Panc1 (cell line): ENCODE measurements at regions not wholly inside any gene's neighbourhood (a gene's known extent, or its start where the extent isn't known, plus 50 kb on each side); places are given as distances from the start of the nearest gene placed in this dataset.

ENCODE experiments used
- ATAC-seq: fragments of 200-7000 bp; cut with Tn5 transposase; 2 replicates; pipeline ENCODE4 v1.9.1; 2020; ENCODE audit warnings: mild to moderate bottlenecking, moderate library complexity
- BruUV-seq: library from RNA; stranded (reverse); fragments of 400-500 nt; replicated peaks from 2 replicates; lab custom pipeline; 2021; lab: Mats Ljungman, UMichigan
- CTCF ChIA-PET: fragments of 300-600 bp; sonication (Branson Sonifier 250); formaldehyde crosslinking; loops from one replicate; lab custom pipeline; 2022; ENCODE audit warnings: antibody characterized with exemption; lab: Charles Lee
- POLR2A ChIA-PET: fragments of 300-600 bp; sonication (Branson Sonifier 250); formaldehyde crosslinking; loops from one replicate; lab custom pipeline; 2022; ENCODE audit warnings: antibody characterized with exemption; lab: Charles Lee
- DNase-seq: peaks from one replicate; pipeline ENCODE4 v3.0.0-alpha.2; 2010; ENCODE audit warnings: low read depth, low spot score
- H3K27ac ChIP-seq: 2 replicates; pipeline ENCODE4 v1.5.1; 2011; ENCODE audit warnings: mild to moderate bottlenecking, low read length, inconsistent platforms
- H3K27me3 ChIP-seq: fragments of 200-500 bp; sonication (Bioruptor generic); 2 replicates; pipeline ENCODE4 v1.6.0; 2014; ENCODE audit warnings: low read length, inconsistent platforms; ENCODE audit not compliant: control insufficient read depth, insufficient read depth
- H3K36me3 ChIP-seq: fragments of 200-500 bp; sonication (Bioruptor generic); 2 replicates; pipeline ENCODE4 v1.5.1; 2014; ENCODE audit warnings: inconsistent platforms, mild to moderate bottlenecking, low read length, moderate library complexity; ENCODE audit not compliant: control insufficient read depth, insufficient read depth
- H3K4me1 ChIP-seq: 2 replicates; pipeline ENCODE4 v1.5.1; 2011; ENCODE audit warnings: inconsistent platforms, mild to moderate bottlenecking, low read length, moderate library complexity; ENCODE audit not compliant: control insufficient read depth, insufficient read depth
- H3K4me3 ChIP-seq, 2 experiments: 2 replicates each; pipeline ENCODE4 v1.5.1; 2011 to 2012; ENCODE audit warnings: low read depth in 2 of 2, low read length in 2 of 2, mild to moderate bottlenecking in 2 of 2, inconsistent platforms in 1 of 2, moderate library complexity in 1 of 2
- H3K9me3 ChIP-seq: fragments of 200-500 bp; sonication (Bioruptor generic); 2 replicates; pipeline ENCODE4 v1.5.1; 2014; ENCODE audit warnings: low read depth, mild to moderate bottlenecking, inconsistent platforms, low read length, moderate library complexity; ENCODE audit not compliant: control insufficient read depth, insufficient read depth
- POLR2AphosphoS5 ChIP-seq: IDR thresholded peaks from 2 replicates; pipeline ENCODE4 v1.6.1; 2012; ENCODE audit warnings: mild to moderate bottlenecking, low read depth, low read length, moderate library complexity
- SIN3A ChIP-seq: IDR thresholded peaks from 2 replicates; pipeline ENCODE4 v1.6.1; 2012; ENCODE audit warnings: low read depth, mild to moderate bottlenecking, low read length, moderate library complexity, borderline replicate concordance; ENCODE audit not compliant: insufficient read depth
- TCF7L2 ChIP-seq: IDR thresholded peaks from 2 replicates; pipeline ENCODE4 v1.6.1; 2011; ENCODE audit warnings: mild to moderate bottlenecking, low read depth, low read length, inconsistent platforms
- in situ Hi-C: cut with HindIII; loops from 2 replicates; pipeline ENCODE4 v1.10.0; 2016; ENCODE audit warnings: low sequenced_read_pairs, low pct_unique_long_range_greater_than_20kb
- intact Hi-C: fragments of 100-400 bp; cut with micrococcal nuclease; formaldehyde crosslinking; loops from one replicate; pipeline ENCODE4 v1.10.0; 2022; ENCODE audit not compliant: unreplicated experiment
- TF ChIP-seq, protein P1 (sequence below), 2 experiments: IDR thresholded peaks; 2 replicates each; pipeline ENCODE4 v1.6.1; 2011 to 2012; ENCODE audit warnings: low read depth in 2 of 2, control low read depth in 1 of 2, low read length in 1 of 2, mild to moderate bottlenecking in 1 of 2, moderate library complexity in 1 of 2; ENCODE audit not compliant: insufficient read depth in 1 of 2
- TF ChIP-seq, protein P2 (sequence below): fragments of 450-650 bp; IDR thresholded peaks from 2 replicates; pipeline ENCODE4 v1.5.1; 2017; ENCODE audit warnings: mild to moderate bottlenecking

DNA sequence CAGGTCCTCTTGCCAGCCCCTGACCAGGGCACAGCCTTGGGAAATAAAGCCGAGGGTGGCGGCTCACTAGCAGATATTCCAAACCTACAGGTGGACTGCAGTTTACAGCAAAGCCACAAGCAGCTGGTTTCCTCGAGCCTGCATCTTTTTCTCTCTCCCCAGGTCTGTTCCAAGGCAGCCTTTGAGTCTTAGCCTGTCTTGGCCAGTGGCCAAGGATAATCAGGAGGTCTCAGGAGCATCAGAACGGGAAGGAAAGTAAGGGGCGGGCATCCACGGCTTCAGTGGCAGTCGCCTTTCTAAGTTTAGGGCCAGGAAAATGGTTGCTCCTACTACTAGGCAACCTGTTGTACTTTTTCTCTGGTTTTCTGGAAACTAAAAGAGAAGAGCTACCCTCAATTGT, 219.7 kb upstream of the ZMIZ1 start:
- Histone ChIP-seq H3K4me1 (no peaks in the 10 kb centered on the region), H3K4me3 (no peak overlapping the region), H3K27ac (no peak overlapping the region), H3K27me3 (no peaks in the 10 kb centered on the region), H3K9me3 (no peaks in the 10 kb centered on the region), H3K36me3 (no peaks in the 10 kb centered on the region)
- BruUV-seq, result no TSS peak
- CTCF ChIA-PET, result no interaction called here
- intact Hi-C loops (no loop called here), in situ Hi-C loops (no loop called here)
- no peak for TF ChIP-seq POLR2AphosphoS5
- no peak for TF ChIP-seq SIN3A
- TF ChIP-seq TCF7L2, result no peak
- TF ChIP-seq, protein P1, sequence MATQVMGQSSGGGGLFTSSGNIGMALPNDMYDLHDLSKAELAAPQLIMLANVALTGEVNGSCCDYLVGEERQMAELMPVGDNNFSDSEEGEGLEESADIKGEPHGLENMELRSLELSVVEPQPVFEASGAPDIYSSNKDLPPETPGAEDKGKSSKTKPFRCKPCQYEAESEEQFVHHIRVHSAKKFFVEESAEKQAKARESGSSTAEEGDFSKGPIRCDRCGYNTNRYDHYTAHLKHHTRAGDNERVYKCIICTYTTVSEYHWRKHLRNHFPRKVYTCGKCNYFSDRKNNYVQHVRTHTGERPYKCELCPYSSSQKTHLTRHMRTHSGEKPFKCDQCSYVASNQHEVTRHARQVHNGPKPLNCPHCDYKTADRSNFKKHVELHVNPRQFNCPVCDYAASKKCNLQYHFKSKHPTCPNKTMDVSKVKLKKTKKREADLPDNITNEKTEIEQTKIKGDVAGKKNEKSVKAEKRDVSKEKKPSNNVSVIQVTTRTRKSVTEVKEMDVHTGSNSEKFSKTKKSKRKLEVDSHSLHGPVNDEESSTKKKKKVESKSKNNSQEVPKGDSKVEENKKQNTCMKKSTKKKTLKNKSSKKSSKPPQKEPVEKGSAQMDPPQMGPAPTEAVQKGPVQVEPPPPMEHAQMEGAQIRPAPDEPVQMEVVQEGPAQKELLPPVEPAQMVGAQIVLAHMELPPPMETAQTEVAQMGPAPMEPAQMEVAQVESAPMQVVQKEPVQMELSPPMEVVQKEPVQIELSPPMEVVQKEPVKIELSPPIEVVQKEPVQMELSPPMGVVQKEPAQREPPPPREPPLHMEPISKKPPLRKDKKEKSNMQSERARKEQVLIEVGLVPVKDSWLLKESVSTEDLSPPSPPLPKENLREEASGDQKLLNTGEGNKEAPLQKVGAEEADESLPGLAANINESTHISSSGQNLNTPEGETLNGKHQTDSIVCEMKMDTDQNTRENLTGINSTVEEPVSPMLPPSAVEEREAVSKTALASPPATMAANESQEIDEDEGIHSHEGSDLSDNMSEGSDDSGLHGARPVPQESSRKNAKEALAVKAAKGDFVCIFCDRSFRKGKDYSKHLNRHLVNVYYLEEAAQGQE (IDR thresholded peaks at IDR 0.05; ENCODE audit: insufficient read depth in 1 of 2, low read depth in 2 of 2, low read length in 1 of 2), result no peak
- TF ChIP-seq, protein P2, sequence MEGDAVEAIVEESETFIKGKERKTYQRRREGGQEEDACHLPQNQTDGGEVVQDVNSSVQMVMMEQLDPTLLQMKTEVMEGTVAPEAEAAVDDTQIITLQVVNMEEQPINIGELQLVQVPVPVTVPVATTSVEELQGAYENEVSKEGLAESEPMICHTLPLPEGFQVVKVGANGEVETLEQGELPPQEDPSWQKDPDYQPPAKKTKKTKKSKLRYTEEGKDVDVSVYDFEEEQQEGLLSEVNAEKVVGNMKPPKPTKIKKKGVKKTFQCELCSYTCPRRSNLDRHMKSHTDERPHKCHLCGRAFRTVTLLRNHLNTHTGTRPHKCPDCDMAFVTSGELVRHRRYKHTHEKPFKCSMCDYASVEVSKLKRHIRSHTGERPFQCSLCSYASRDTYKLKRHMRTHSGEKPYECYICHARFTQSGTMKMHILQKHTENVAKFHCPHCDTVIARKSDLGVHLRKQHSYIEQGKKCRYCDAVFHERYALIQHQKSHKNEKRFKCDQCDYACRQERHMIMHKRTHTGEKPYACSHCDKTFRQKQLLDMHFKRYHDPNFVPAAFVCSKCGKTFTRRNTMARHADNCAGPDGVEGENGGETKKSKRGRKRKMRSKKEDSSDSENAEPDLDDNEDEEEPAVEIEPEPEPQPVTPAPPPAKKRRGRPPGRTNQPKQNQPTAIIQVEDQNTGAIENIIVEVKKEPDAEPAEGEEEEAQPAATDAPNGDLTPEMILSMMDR, result no peak
- POLR2A ChIA-PET, result no interaction called here
- DNase-seq, result no peak
- ATAC-seq, result no peak

DNA sequence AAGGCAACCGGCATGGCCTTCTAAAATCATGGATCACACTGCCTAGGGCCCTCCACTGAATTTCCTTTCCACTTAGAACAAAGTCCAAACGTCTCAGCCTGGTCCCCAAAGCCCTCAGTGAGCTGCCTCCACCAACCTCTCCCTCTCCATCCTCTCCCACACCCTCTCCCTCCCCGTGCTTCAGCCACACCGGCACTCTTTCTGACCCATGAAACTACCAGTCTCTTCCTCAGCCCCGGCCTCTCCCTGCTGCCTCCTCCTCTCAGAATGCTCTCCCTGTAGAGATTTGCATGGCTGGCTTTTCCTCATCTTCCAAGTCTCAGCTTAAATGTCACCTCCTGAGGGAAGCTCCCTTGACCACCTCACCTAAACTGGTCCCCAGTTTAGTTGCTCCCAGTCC, 219.0 kb upstream of the ZMIZ1 start:
- POLR2A ChIA-PET, result no interaction called here

More for the DNA sequence above, 219.0 kb upstream of the ZMIZ1 start:
- Histone ChIP-seq H3K9me3 (no peaks in the 10 kb centered on the region), H3K4me1 (no peaks in the 10 kb centered on the region), H3K4me3 (no peak overlapping the region), H3K27me3 (no peaks in the 10 kb centered on the region), H3K27ac (no peak overlapping the region), H3K36me3 (no peaks in the 10 kb centered on the region)
- no TSS peak for BruUV-seq
- CTCF ChIA-PET, result no interaction called here
- intact Hi-C loops (no loop called here), in situ Hi-C loops (no loop called here)
- TF ChIP-seq, protein P1 (IDR thresholded peaks at IDR 0.05; ENCODE audit: insufficient read depth in 1 of 2, low read depth in 2 of 2, low read length in 1 of 2), result no peak
- no peak for TF ChIP-seq POLR2AphosphoS5
- TF ChIP-seq, protein P2, result no peak
- TF ChIP-seq TCF7L2, result no peak
- no peak for TF ChIP-seq SIN3A
- DNase-seq (no peak), ATAC-seq (no peak)
